ENCODE measurements at regions not wholly inside any gene's neighbourhood (a gene's known extent, or its start where the extent isn't known, plus 50 kb on each side); places are given as distances from the start of the nearest gene placed in this dataset.
A peak's percentile ranks its signal among the peaks of the same experiment; 100 is the strongest.

GRCh38 chr13:60267498-60268202, 103.9 kb upstream of the DIAPH3 start:
- no peak for TF ChIP-seq CTCF (IDR thresholded peaks at IDR 0.05; ENCODE audit: control extremely low read depth in 1 of 3, insufficient read depth in 1 of 3, low read depth in 1 of 3, low read length in 3 of 3)
- TF ChIP-seq ATF3 (IDR thresholded peaks at IDR 0.05; ENCODE audit: insufficient read depth, low read depth, low read length) = no peak
- 0 out of 2 replicates have a peak, but pooled peaks have one; percentile 31 for TF ChIP-seq TAF1 (IDR thresholded peaks at IDR 0.05; ENCODE audit: low read depth, low read length)
- TF ChIP-seq TEAD4 (IDR thresholded peaks at IDR 0.05; ENCODE audit: low read depth, low read length) = no peak
- no peak for TF ChIP-seq PHF8 (conservative IDR thresholded peaks at IDR 0.05; ENCODE audit: low read depth, low read length)
- peak in 1 of 2 experiments; percentile 31; a peak in 1 of 3 replicates for TF ChIP-seq POLR2A (IDR thresholded peaks at IDR 0.05; ENCODE audit: control extremely low read depth in 1 of 2, low read depth in 2 of 2, low read length in 2 of 2)
- TF ChIP-seq RBBP5 (IDR thresholded peaks at IDR 0.05; ENCODE audit: borderline replicate concordance, low read depth, low read length) = peak; percentile 37; the same call in 1 of the 2 replicates
- TF ChIP-seq EP300 (IDR thresholded peaks at IDR 0.05; ENCODE audit: borderline replicate concordance in 1 of 2, low read depth in 2 of 2, low read length in 2 of 2) = no peak
